ENCODE measurements at regions not wholly inside any gene's neighbourhood (a gene's known extent, or its start where the extent isn't known, plus 50 kb on each side); places are given as distances from the start of the nearest gene placed in this dataset.
"Not testable (repeated sequence)": the region's sequence is repeated elsewhere in the genome, so short reads cannot be mapped to it uniquely, and the experiment has no call there.

DNA sequence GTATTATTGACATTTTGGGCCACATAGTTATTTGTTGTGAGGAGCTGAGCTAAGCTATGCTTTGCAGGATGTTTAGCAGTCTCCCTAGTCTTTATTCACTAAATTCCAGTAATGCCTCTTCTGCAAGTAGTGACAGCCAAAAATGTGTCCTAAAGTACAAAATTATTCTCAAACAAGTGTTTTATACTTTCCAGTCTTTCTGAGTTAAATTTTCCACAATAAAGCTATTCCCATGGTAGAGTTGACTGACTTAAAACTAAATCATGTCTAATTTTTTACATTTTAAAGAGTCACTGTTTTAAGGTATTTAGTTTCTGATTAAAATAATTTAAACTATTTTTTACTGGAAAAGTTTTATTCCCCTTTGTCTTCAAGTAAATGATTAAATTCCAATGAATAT lies 717.8 kb upstream of the HS3ST5 start:
- Mint-ChIP-seq H3K27ac (no peak overlapping the region), H3K27me3 (ENCODE audit: insufficient read depth) (no peaks in the 10 kb centered on the region), H3K4me1 (ENCODE audit: low read depth) (no peaks in the 10 kb centered on the region), H3K36me3 (ENCODE audit: low read depth) (0 out of 2 replicates have a peak, but pooled peaks cover 5% of the 10 kb centered on the region), H3K9me3 (peaks cover 22% of the 10 kb centered on the region), H3K4me3 (no peak overlapping the region)
- TF ChIP-seq, protein P1, sequence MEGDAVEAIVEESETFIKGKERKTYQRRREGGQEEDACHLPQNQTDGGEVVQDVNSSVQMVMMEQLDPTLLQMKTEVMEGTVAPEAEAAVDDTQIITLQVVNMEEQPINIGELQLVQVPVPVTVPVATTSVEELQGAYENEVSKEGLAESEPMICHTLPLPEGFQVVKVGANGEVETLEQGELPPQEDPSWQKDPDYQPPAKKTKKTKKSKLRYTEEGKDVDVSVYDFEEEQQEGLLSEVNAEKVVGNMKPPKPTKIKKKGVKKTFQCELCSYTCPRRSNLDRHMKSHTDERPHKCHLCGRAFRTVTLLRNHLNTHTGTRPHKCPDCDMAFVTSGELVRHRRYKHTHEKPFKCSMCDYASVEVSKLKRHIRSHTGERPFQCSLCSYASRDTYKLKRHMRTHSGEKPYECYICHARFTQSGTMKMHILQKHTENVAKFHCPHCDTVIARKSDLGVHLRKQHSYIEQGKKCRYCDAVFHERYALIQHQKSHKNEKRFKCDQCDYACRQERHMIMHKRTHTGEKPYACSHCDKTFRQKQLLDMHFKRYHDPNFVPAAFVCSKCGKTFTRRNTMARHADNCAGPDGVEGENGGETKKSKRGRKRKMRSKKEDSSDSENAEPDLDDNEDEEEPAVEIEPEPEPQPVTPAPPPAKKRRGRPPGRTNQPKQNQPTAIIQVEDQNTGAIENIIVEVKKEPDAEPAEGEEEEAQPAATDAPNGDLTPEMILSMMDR (IDR thresholded peaks at IDR 0.05) = no peak
- DNase-seq = no peak

DNA sequence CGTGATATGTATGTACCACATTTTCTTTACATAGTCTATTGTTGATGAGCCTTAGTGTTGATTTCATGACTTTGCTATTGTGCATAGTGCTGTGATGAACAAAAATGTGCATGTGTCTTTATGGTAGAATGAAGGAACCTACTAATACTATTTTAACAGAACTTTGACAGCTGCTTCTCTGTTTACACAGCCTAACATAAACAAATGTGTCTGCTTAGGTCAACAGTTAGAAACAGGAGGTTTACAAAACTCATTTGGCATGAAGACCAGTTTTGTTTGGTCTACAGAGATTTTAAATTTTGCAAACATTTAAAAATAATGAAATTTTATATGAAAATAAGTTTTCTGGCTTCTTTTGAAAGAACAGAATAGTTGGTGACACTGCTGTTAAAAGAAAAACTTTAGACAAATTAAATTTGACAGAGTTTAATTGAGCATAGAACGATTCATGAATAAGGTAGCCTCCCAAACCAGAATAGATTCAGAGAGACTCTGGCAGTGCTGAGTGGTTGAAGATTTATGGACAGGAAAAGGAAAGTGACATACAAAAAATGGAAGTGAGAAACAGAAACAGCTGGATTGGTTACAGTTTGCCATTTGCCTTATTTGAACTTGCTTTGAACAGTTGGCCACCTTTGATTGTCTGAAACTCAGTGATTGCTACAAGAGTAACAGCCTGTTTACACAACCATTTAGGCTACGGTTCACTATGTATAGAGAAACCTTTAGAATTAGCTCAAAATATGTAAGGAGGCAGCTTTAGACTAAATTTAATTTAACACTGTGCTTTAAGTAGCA lies 715.8 kb upstream of the HS3ST5 start:
- Mint-ChIP-seq H3K36me3 (ENCODE audit: low read depth) (0 out of 2 replicates have a peak, but pooled peaks cover 5% of the 10 kb centered on the region), H3K27ac (no peak overlapping the region), H3K4me3 (no peak overlapping the region), H3K27me3 (ENCODE audit: insufficient read depth) (no peaks in the 10 kb centered on the region), H3K9me3 (peaks cover 28% of the 10 kb centered on the region), H3K4me1 (ENCODE audit: low read depth) (no peaks in the 10 kb centered on the region)
- DNase-seq = no peak
- TF ChIP-seq, protein P1 (IDR thresholded peaks at IDR 0.05) = no peak

DNA sequence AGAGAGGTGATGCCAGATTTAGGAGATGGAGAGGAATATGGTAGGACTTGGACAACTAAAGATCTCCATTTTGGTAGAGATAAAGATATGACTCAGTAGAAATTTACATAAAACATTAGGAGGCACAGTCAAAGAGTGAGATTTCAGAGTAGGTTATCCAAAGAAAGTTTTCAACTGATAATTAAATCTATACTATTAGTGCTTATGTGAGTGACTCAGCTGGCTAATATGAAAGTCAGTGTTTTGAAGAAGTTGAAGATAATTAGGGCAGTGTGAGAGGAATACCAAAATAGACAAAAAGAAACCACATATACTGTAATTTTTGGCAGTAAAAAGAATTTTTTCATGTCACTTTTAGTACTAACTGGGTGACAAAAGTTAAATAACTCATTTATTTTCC lies 712.8 kb upstream of the HS3ST5 start:
- Mint-ChIP-seq H3K36me3 (ENCODE audit: low read depth) (0 out of 2 replicates have a peak, but pooled peaks cover 5% of the 10 kb centered on the region), H3K27ac (no peak overlapping the region), H3K27me3 (ENCODE audit: insufficient read depth) (no peaks in the 10 kb centered on the region), H3K4me1 (ENCODE audit: low read depth) (no peaks in the 10 kb centered on the region), H3K9me3 (peaks cover 37% of the 10 kb centered on the region), H3K4me3 (no peak overlapping the region)
- DNase-seq = no peak
- TF ChIP-seq, protein P1 (IDR thresholded peaks at IDR 0.05) = no peak

DNA sequence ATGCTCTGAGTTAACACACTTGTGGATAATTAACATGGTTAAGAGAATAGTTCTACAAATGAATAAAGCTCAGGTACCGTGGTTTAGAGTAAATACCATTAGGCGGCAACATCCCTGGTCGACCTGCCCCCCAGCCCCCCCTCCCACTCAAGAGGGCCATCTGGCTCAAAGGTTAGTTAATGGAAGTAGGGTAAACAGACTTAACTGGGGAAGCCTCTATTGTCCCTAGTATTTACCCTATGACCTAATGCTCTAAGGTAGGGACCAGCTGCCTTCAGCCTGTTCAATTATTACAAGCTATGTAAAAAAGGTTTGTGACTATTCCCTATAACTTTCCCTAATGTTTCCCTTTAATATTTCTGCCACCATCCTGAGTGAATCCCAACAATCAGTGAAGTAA lies 711.4 kb upstream of the HS3ST5 start:
- H3K27ac Mint-ChIP-seq; H3K4me1 Mint-ChIP-seq (ENCODE audit: low read depth); H3K36me3 Mint-ChIP-seq (ENCODE audit: low read depth); H3K27me3 Mint-ChIP-seq (ENCODE audit: insufficient read depth); DNase-seq; H3K4me3 Mint-ChIP-seq: not testable (repeated sequence)
- H3K9me3 Mint-ChIP-seq = peaks cover 33% of the 10 kb centered on the region

DNA sequence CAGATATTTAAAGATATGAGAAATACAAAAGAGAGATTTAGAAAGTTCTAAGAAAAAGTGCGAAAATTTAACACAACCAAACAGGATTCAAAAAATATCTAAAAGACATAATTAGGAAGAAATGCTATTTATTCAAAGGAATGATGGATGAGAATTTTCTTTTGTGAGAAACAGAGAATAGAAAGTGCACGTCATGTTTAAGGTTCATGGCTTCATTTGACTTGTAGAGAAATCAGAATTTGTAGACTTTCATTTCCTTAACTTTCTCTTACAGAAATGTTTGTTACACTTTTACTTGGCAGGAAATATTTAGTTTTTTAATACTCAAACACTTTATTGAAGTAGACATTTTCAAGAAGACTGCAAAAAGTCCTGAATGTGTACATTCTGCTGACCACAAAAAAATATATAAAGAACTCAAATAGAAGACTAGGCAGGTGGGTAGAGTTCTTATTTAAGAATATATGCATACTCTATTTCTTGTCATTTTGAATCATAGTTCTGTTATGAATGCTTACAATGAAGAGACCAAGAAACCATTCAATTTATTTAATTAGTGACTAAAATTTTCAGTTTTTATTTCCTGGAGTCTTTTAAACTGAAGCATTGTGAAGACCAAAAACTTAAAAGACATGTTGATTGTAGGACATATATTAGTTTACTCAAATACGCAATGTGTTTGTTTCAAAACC lies 710.5 kb upstream of the HS3ST5 start:
- no peaks in the 10 kb centered on the region for H3K4me1 Mint-ChIP-seq (ENCODE audit: low read depth)
- DNase-seq = no peak
- H3K9me3 Mint-ChIP-seq = peaks cover 30% of the 10 kb centered on the region
- H3K36me3 Mint-ChIP-seq (ENCODE audit: low read depth) = no peaks in the 10 kb centered on the region
- H3K27me3 Mint-ChIP-seq (ENCODE audit: insufficient read depth) = no peaks in the 10 kb centered on the region
- H3K27ac Mint-ChIP-seq = no peak overlapping the region
- no peak overlapping the region for H3K4me3 Mint-ChIP-seq
- TF ChIP-seq, protein P1 (IDR thresholded peaks at IDR 0.05) = no peak

DNA sequence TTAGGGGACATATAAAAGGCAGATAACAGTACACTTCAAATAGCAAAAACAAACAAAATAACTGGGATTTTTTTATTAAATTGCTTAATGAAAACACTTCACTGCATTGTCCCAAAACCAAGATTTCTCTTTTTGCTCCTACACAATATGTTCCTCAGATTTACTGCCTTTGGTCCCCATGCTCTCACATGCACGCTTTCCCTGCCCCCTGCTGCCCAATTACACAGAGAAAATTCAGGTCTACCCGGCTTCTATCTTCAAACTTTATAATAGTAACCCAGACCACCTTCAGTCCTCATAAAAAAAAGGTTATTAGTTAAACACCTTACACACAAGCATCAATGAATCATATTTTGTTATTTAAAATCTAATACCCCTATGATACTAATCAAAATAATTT lies 673.8 kb upstream of the HS3ST5 start:
- Mint-ChIP-seq H3K4me1 (ENCODE audit: low read depth) (no peaks in the 10 kb centered on the region), H3K27me3 (ENCODE audit: insufficient read depth) (no peaks in the 10 kb centered on the region), H3K9me3 (peaks cover 25% of the 10 kb centered on the region), H3K36me3 (ENCODE audit: low read depth) (no peaks in the 10 kb centered on the region; the same call in 1 of the 2 replicates), H3K4me3 (no peak overlapping the region), H3K27ac (no peak overlapping the region)
- TF ChIP-seq, protein P1 (IDR thresholded peaks at IDR 0.05) = no peak
- no peak for DNase-seq

Measured in HFFc6 (cell line).